HG02870 (cell line): ENCODE measurements at regions not wholly inside any gene's neighbourhood (a gene's known extent, or its start where the extent isn't known, plus 50 kb on each side); places are given as distances from the start of the nearest gene placed in this dataset.

ENCODE experiments used
- ATAC-seq: cut with Tn5 transposase; IDR thresholded peaks from one replicate; pipeline ENCODE4 v1.9.1; 2021; ENCODE audit warnings: mild to moderate bottlenecking, moderate library complexity; ENCODE audit not compliant: unreplicated experiment

GRCh38 chr1:116322752-116323405 is 50.2 kb upstream of the ATP1A1 start:
- ATAC-seq, result no peak
